AG09309 (cell line): ENCODE measurements at regions not wholly inside any gene's neighbourhood (a gene's known extent, or its start where the extent isn't known, plus 50 kb on each side); places are given as distances from the start of the nearest gene placed in this dataset.

ENCODE experiments used
- DNase-seq: peaks from one replicate; pipeline ENCODE4 v3.0.0-alpha.2; 2010; ENCODE audit warnings: low read depth
- H3K4me3 ChIP-seq: 2 replicates; pipeline ENCODE4 v1.5.1; 2011; ENCODE audit warnings: mild to moderate bottlenecking, low read depth, low read length, moderate library complexity; ENCODE audit not compliant: control insufficient read depth
- CTCF ChIP-seq: IDR thresholded peaks from 2 replicates; pipeline ENCODE4 v1.5.1; 2011; ENCODE audit warnings: mild to moderate bottlenecking, low read depth, low read length, inconsistent platforms; ENCODE audit not compliant: insufficient read depth, control insufficient read depth; ENCODE audit errors: missing control alignments

GRCh38 chr7:17554341-17555015 lies 256.0 kb downstream of the AHR start:
- H3K4me3 ChIP-seq = no peak overlapping the region
- TF ChIP-seq CTCF = no peak
- no peak for DNase-seq

- no peak for DNase-seq
- TF ChIP-seq CTCF = no peak
- H3K4me3 ChIP-seq = no peak overlapping the region
These were observed 257.9 kb downstream of the AHR start for GRCh38 chr7:17556247-17556956.

GRCh38 chr7:17557251-17557671 lies 258.8 kb downstream of the AHR start:
- no peak for DNase-seq
- no peak for TF ChIP-seq CTCF
- H3K4me3 ChIP-seq = no peak overlapping the region

GRCh38 chr7:17558135-17558534 lies 259.7 kb downstream of the AHR start:
- no peak for TF ChIP-seq CTCF
- no peak for DNase-seq
- no peak overlapping the region for H3K4me3 ChIP-seq

- no peak for DNase-seq
These were observed 260.3 kb downstream of the AHR start for GRCh38 chr7:17558558-17559332.

More at GRCh38 chr7:17558558-17559332, 260.3 kb downstream of the AHR start:
- H3K4me3 ChIP-seq = no peak overlapping the region
- no peak for TF ChIP-seq CTCF
